ENCODE measurements at regions not wholly inside any gene's neighbourhood (a gene's known extent, or its start where the extent isn't known, plus 50 kb on each side); places are given as distances from the start of the nearest gene placed in this dataset.

- TF ChIP-seq CTCF (conservative IDR thresholded peaks at IDR 0.05; ENCODE audit: low read depth, low read length) (no peak), EZH2 (IDR thresholded peaks at IDR 0.05; ENCODE audit: low read length, unreplicated experiment) (no peak)
Observed at GRCh38 chr10:3486346-3487065, 298.5 kb downstream of the KLF6 start.

Measured in PC-3 (cell line).